Colonic mucosa (tissue), 4 donors: ENCODE measurements at regions not wholly inside any gene's neighbourhood (a gene's known extent, or its start where the extent isn't known, plus 50 kb on each side); places are given as distances from the start of the nearest gene placed in this dataset.

ENCODE experiments used
- DNase-seq: peaks from one replicate; pipeline ENCODE4 v3.0.0-alpha.2; 2020
- H3K27ac ChIP-seq: fragments of 200-600 bp; one replicate; pipeline ENCODE4 v1.8.0; 2021
- H3K27me3 ChIP-seq: fragments of 200-600 bp; one replicate; pipeline ENCODE4 v1.8.0; 2021
- H3K36me3 ChIP-seq: fragments of 200-600 bp; one replicate; pipeline ENCODE4 v1.8.0; 2021
- H3K4me1 ChIP-seq: fragments of 200-600 bp; one replicate; pipeline ENCODE4 v1.8.0; 2021; ENCODE audit warnings: mild to moderate bottlenecking
- H3K4me3 ChIP-seq: fragments of 200-600 bp; one replicate; pipeline ENCODE4 v1.8.0; 2021
- H3K9ac ChIP-seq, 2 donors: one replicate each; pipeline ENCODE4 v1.7.0; 2013; ENCODE audit warnings: control low read depth in 2 of 2, low read depth in 2 of 2, low read length in 2 of 2
- H3K9me3 ChIP-seq: fragments of 200-600 bp; one replicate; pipeline ENCODE4 v1.8.0; 2021
- CTCF ChIP-seq: fragments of 200-600 bp; IDR thresholded peaks from one replicate; pipeline ENCODE4 v1.8.0; 2022; ENCODE audit warnings: antibody characterized with exemption, mild to moderate bottlenecking
- intact Hi-C: fragments of 100-400 bp; cut with DNase I; formaldehyde crosslinking; loops from one replicate; pipeline ENCODE4 v1.14.1; 2022
- donor health status: healthy.
- donor health status: DM: no; HTN: no; CAD: no.
- donor health status: DM: no; HTN: no; CAD: no.

- DNase-seq: no peak
- intact Hi-C loops: loop anchor here (5.0 to 10.0 kb wide), 5 partner anchors 195 to 855 kb away; no protein-coding TSS in a partner anchor
- Histone ChIP-seq H3K4me3 (no peak overlapping the region), H3K36me3 (no peaks in the 10 kb centered on the region), H3K9ac (no peak overlapping the region), H3K4me1 (no peaks in the 10 kb centered on the region), H3K27ac (no peak overlapping the region), H3K9me3 (no peaks in the 10 kb centered on the region), H3K27me3 (no peaks in the 10 kb centered on the region)
- no peak for TF ChIP-seq CTCF
These were observed 335.3 kb upstream of the NOCT start for GRCh38 chr4:138680256-138680655.

GRCh38 chr4:138678985-138679746 lies 336.4 kb upstream of the NOCT start:
- TF ChIP-seq CTCF: no peak
- Histone ChIP-seq H3K9me3 (no peaks in the 10 kb centered on the region), H3K27ac (no peak overlapping the region), H3K27me3 (no peaks in the 10 kb centered on the region), H3K4me3 (no peak overlapping the region), H3K36me3 (no peaks in the 10 kb centered on the region), H3K9ac (no peak overlapping the region), H3K4me1 (no peaks in the 10 kb centered on the region)
- DNase-seq: no peak
- intact Hi-C loops: no loop called here

- no peak for DNase-seq
- intact Hi-C loops: no loop called here
- H3K36me3 ChIP-seq: no peaks in the 10 kb centered on the region
- H3K27me3 ChIP-seq: no peaks in the 10 kb centered on the region
- no peak for TF ChIP-seq CTCF
- no peaks in the 10 kb centered on the region for H3K9me3 ChIP-seq
- H3K9ac ChIP-seq: no peak overlapping the region
- H3K4me1 ChIP-seq: no peaks in the 10 kb centered on the region
- no peak overlapping the region for H3K4me3 ChIP-seq
- no peak overlapping the region for H3K27ac ChIP-seq
These were observed 337.8 kb upstream of the NOCT start for GRCh38 chr4:138677748-138678147.

GRCh38 chr4:138677212-138677611 lies 338.4 kb upstream of the NOCT start:
- intact Hi-C loops: no loop called here
- no peak for TF ChIP-seq CTCF
- Histone ChIP-seq H3K36me3 (no peaks in the 10 kb centered on the region), H3K9ac (no peak overlapping the region), H3K9me3 (no peaks in the 10 kb centered on the region), H3K4me1 (no peaks in the 10 kb centered on the region), H3K27me3 (no peaks in the 10 kb centered on the region), H3K4me3 (no peak overlapping the region), H3K27ac (no peak overlapping the region)
- DNase-seq: no peak

GRCh38 chr4:138675685-138676084 lies 339.9 kb upstream of the NOCT start:
- Histone ChIP-seq H3K4me1 (no peaks in the 10 kb centered on the region), H3K9me3 (no peaks in the 10 kb centered on the region), H3K27ac (no peak overlapping the region), H3K36me3 (no peaks in the 10 kb centered on the region), H3K27me3 (no peaks in the 10 kb centered on the region), H3K4me3 (no peak overlapping the region), H3K9ac (no peak overlapping the region)
- DNase-seq: no peak
- TF ChIP-seq CTCF: no peak
- intact Hi-C loops: no loop called here
